ENCODE measurements at regions not wholly inside any gene's neighbourhood (a gene's known extent, or its start where the extent isn't known, plus 50 kb on each side); places are given as distances from the start of the nearest gene placed in this dataset.

- no peak overlapping the region for H3K27ac ChIP-seq (ENCODE audit: low read depth in 1 of 2, low read length in 2 of 2)
- no peak overlapping the region for H3K4me3 ChIP-seq (ENCODE audit: low read depth in 1 of 3, low read length in 3 of 3)
- no peaks in the 10 kb centered on the region for H3K36me3 ChIP-seq (ENCODE audit: control insufficient read depth in 4 of 4, insufficient read depth in 3 of 4, low read depth in 1 of 4, low read length in 3 of 4)
- no peaks in the 10 kb centered on the region for H3K9me3 ChIP-seq (ENCODE audit: control insufficient read depth in 4 of 4, low read length in 3 of 4)
- no peak for TF ChIP-seq RXRA (IDR thresholded peaks at IDR 0.05)
- no peak for TF ChIP-seq EGR1 (IDR thresholded peaks at IDR 0.05; ENCODE audit: low read depth in 2 of 2)
- TF ChIP-seq CTCF (IDR thresholded peaks at IDR 0.05; ENCODE audit: low read depth, low read length, missing input control), result no peak
- no peak for DNase-seq (ENCODE audit: low spot score)
- H3K9ac ChIP-seq (ENCODE audit: low read depth in 1 of 2, low read length in 2 of 2), result no peak overlapping the region
- no peaks in the 10 kb centered on the region for H3K4me1 ChIP-seq (ENCODE audit: control insufficient read depth in 4 of 4, insufficient read depth in 4 of 4, low read length in 3 of 4)
- H3K27me3 ChIP-seq (ENCODE audit: control insufficient read depth in 4 of 4, insufficient read depth in 4 of 4, low read length in 3 of 4), result no peaks in the 10 kb centered on the region
- WGBS, result 72% methylated on average over 2 of the region's 2 CpGs
Observed at GRCh38 chr3:182045736-182046135, 334.0 kb downstream of the SOX2 start.

GRCh38 chr3:182046166-182046764 is 334.5 kb downstream of the SOX2 start:
- no peaks in the 10 kb centered on the region for H3K4me1 ChIP-seq (ENCODE audit: control insufficient read depth in 4 of 4, insufficient read depth in 4 of 4, low read length in 3 of 4)
- no peaks in the 10 kb centered on the region for H3K9me3 ChIP-seq (ENCODE audit: control insufficient read depth in 4 of 4, low read length in 3 of 4)
- DNase-seq (ENCODE audit: low spot score), result no peak
- TF ChIP-seq HNF4A (conservative IDR thresholded peaks at IDR 0.05) (no peak), REST (IDR thresholded peaks at IDR 0.05) (no peak), HNF4G (IDR thresholded peaks at IDR 0.05) (no peak), MAX (IDR thresholded peaks at IDR 0.05) (no peak), GABPA (IDR thresholded peaks at IDR 0.05 in 1 of 2, conservative IDR thresholded peaks at IDR 0.05 in 1 of 2) (no peak), SP1 (IDR thresholded peaks at IDR 0.05) (no peak), TAF1 (conservative IDR thresholded peaks at IDR 0.05) (no peak), ZBTB33 (IDR thresholded peaks at IDR 0.05) (no peak), RAD21 (IDR thresholded peaks at IDR 0.05) (no peak), NR2F2 (IDR thresholded peaks at IDR 0.05) (no peak), FOXA2 (IDR thresholded peaks at IDR 0.05) (no peak), CTCF (IDR thresholded peaks at IDR 0.05; ENCODE audit: low read depth, low read length, missing input control) (no peak), YY1 (IDR thresholded peaks at IDR 0.05) (no peak), RXRA (IDR thresholded peaks at IDR 0.05) (no peak), ATF3 (IDR thresholded peaks at IDR 0.05) (no peak), JUND (IDR thresholded peaks at IDR 0.05) (no peak), FOXA1 (IDR thresholded peaks at IDR 0.05) (no peak), EGR1 (IDR thresholded peaks at IDR 0.05; ENCODE audit: low read depth in 2 of 2) (no peak)
- no peak overlapping the region for H3K9ac ChIP-seq (ENCODE audit: low read depth in 1 of 2, low read length in 2 of 2)
- H3K27me3 ChIP-seq (ENCODE audit: control insufficient read depth in 4 of 4, insufficient read depth in 4 of 4, low read length in 3 of 4), result no peaks in the 10 kb centered on the region
- H3K4me3 ChIP-seq (ENCODE audit: low read depth in 1 of 3, low read length in 3 of 3), result no peak overlapping the region
- H3K36me3 ChIP-seq (ENCODE audit: control insufficient read depth in 4 of 4, insufficient read depth in 3 of 4, low read depth in 1 of 4, low read length in 3 of 4), result no peaks in the 10 kb centered on the region
- 72% methylated on average over 11 of the region's 11 CpGs for WGBS
- H3K27ac ChIP-seq (ENCODE audit: low read depth in 1 of 2, low read length in 2 of 2), result no peak overlapping the region
